ENCODE measurements at regions not wholly inside any gene's neighbourhood (a gene's known extent, or its start where the extent isn't known, plus 50 kb on each side); places are given as distances from the start of the nearest gene placed in this dataset.

GRCh38 chr5:39518516-39518915, 93.7 kb upstream of the DAB2 start:
- DNase-seq (ENCODE audit: insufficient read length, low spot score) = no peak
- no peak for TF ChIP-seq CTCF (IDR thresholded peaks at IDR 0.05; ENCODE audit: insufficient read depth, missing control alignments)
- FAIRE-seq = no peak

DNA sequence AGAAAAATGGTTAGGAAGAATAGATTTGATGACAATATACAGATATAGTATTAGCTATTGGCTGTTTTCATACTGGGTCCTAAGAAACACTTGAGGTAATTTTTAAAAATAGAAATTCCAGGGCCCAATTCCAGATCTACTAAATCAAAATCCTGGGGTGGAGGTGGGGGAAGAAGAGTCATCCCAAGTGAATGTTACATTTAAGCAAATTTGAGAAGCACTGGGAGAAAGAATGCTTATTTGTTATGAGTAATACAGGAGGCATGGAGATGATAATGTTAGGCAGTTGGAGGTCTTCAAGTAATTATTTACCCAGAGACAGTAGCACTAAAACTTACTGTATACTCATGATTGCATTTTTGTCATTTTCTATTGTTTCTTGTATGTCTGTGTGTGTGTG, 93.0 kb upstream of the DAB2 start:
- no peak for DNase-seq (ENCODE audit: insufficient read length, low spot score)
- no peak for FAIRE-seq

DNA sequence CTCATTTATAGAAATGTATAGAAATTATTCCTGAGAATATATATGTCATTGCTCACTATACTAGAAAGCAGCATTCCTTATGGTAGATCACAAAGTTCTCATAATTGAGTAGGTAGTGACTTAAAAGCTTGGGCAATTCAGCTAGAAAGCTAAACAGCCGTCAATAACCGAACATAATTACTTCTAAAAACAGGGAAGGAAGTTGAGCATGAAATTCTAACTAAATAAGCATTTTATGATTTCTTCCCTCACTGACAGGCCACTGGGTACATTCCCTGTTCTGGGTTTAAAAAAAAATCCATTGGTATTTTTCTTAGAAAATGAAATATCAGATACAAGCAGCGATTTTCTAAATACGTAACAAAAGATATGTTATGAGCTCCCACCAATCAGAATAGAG, 91.1 kb upstream of the DAB2 start:
- FAIRE-seq (no peak), DNase-seq (ENCODE audit: insufficient read length, low spot score) (no peak)
- TF ChIP-seq CTCF (IDR thresholded peaks at IDR 0.05; ENCODE audit: insufficient read depth, missing control alignments) = no peak

More for the DNA sequence above, 93.0 kb upstream of the DAB2 start:
- TF ChIP-seq CTCF (IDR thresholded peaks at IDR 0.05; ENCODE audit: insufficient read depth, missing control alignments) = no peak

DNA sequence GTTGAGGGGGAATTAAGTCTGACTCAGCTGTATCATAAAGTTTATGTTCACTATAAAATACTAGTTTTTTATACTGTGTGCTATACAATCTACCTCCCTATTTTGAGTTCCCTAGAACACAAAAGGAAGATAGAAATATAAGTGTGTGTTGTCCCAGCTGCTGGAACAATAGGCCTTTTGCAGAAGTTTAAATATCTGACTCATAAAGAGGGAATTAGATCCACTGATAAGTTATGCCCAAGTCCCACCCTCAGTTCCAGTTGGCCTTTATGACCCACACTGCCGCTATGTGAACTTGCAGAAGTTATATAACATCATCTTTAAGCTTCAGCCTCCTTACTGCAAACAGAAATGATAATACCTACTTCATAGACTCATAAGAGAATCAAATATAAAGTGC, 88.5 kb upstream of the DAB2 start:
- no peak for FAIRE-seq
- DNase-seq (ENCODE audit: insufficient read length, low spot score) = no peak
- no peak for TF ChIP-seq CTCF (IDR thresholded peaks at IDR 0.05; ENCODE audit: insufficient read depth, missing control alignments)

GRCh38 chr5:39506211-39506610, 81.4 kb upstream of the DAB2 start:
- FAIRE-seq (no peak), DNase-seq (ENCODE audit: insufficient read length, low spot score) (no peak)
- TF ChIP-seq CTCF (IDR thresholded peaks at IDR 0.05; ENCODE audit: insufficient read depth, missing control alignments) = no peak

DNA sequence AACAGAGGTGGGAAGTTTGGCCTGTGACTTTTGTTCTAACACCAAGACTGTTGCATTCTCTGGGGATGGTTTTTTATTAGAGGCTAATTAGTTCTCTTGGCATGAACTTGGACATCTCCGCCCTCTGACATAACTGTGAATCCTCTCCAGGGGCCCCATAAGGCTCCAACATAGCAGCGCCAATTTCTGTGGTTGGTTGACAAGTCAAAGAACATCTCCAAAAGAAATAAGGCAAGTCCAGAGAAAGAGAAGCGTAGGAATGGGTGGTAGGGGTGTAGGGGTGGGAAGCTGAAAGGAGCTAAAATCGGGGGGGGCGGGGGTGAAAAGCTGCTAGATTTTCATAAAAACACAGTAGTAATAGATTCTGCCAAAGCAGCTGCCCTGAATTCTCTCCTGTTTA, 81.0 kb upstream of the DAB2 start:
- DNase-seq (ENCODE audit: insufficient read length, low spot score) (no peak), FAIRE-seq (no peak)
- TF ChIP-seq CTCF (IDR thresholded peaks at IDR 0.05; ENCODE audit: insufficient read depth, missing control alignments) = no peak

DNA sequence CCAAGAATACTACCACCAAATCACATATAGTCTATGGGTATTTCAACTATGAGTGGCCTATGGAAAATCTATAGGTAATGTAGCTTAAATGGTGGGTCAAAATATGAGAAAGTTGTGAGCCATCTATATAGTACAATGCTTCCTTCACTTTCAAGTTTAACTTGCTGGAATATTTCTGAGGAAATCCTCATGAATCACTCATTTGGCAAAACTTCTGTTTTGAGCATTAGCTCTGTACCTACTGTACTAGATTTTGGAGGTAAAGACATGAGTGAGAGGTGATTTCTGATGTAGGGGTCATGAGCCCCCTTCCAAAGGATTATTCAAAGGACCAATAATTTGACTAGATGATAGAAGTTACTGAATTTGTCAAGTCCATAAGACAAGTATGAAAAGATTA, 80.6 kb upstream of the DAB2 start:
- FAIRE-seq (no peak), DNase-seq (ENCODE audit: insufficient read length, low spot score) (no peak)
- no peak for TF ChIP-seq CTCF (IDR thresholded peaks at IDR 0.05; ENCODE audit: insufficient read depth, missing control alignments)
